ENCODE measurements at regions not wholly inside any gene's neighbourhood (a gene's known extent, or its start where the extent isn't known, plus 50 kb on each side); places are given as distances from the start of the nearest gene placed in this dataset.

DNA sequence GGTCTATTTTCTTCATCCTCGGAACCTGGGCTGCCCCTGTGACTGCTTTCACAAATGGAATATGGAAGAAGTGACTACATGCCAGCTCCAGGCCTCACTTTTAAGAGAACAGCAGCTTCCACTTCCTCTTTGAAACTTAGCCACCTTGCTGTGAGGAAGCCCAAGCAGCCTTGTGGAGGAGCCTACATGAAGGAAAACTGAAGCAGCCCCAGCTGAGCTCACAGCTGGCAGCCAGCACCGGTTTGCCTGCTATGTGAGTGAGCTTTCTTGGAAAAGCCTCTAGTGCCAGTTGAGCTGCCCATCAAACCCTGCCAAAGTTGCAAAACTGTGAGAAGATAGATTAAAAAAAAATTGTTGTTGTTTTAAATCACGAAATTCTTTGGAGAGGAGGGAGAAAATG lies 498.0 kb upstream of the PROK2 start:
- no peaks in the 10 kb centered on the region for H3K36me3 ChIP-seq
- H3K9me3 ChIP-seq: no peaks in the 10 kb centered on the region
- DNase-seq (no peak), ATAC-seq (no peak)
- no peak overlapping the region for H3K27ac ChIP-seq
- no peaks in the 10 kb centered on the region for H3K4me1 ChIP-seq
- H3K27me3 ChIP-seq: no peaks in the 10 kb centered on the region
- 85% methylated on average over 3 of the region's 3 CpGs for WGBS (ENCODE audit: insufficient coverage, low coverage, low lambda C conversion rate, missing lambda C conversion rate)
- H3K4me3 ChIP-seq: no peak overlapping the region
- intact Hi-C loops (cut with DNase I): no loop called here
- TF ChIP-seq POLR2A (IDR thresholded peaks at IDR 0.05): no peak
- TF ChIP-seq, protein P1, sequence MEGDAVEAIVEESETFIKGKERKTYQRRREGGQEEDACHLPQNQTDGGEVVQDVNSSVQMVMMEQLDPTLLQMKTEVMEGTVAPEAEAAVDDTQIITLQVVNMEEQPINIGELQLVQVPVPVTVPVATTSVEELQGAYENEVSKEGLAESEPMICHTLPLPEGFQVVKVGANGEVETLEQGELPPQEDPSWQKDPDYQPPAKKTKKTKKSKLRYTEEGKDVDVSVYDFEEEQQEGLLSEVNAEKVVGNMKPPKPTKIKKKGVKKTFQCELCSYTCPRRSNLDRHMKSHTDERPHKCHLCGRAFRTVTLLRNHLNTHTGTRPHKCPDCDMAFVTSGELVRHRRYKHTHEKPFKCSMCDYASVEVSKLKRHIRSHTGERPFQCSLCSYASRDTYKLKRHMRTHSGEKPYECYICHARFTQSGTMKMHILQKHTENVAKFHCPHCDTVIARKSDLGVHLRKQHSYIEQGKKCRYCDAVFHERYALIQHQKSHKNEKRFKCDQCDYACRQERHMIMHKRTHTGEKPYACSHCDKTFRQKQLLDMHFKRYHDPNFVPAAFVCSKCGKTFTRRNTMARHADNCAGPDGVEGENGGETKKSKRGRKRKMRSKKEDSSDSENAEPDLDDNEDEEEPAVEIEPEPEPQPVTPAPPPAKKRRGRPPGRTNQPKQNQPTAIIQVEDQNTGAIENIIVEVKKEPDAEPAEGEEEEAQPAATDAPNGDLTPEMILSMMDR (IDR thresholded peaks at IDR 0.05): no peak

DNA sequence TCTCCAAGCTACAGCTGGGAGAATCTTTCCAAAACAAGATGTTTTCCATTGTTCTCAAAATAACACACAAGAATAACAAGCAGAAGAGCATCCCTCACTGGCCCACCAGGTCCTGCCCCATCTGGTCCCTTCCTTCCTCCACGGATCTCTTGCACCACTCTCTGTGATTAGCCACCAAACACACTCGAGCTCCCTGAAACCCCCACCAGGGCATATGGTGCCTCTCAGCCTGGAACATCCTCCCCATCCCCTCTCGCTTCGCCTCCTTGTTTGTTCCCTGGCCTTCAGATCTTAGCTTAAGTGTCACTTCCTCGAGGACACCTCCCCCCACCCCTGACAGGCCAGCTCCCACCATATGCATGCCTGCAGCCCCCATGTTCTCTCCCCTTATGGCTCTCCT lies 496.6 kb upstream of the PROK2 start:
- ATAC-seq (no peak), DNase-seq (no peak)
- H3K36me3 ChIP-seq: no peaks in the 10 kb centered on the region
- H3K4me1 ChIP-seq: no peaks in the 10 kb centered on the region
- WGBS (ENCODE audit: insufficient coverage, low coverage, low lambda C conversion rate, missing lambda C conversion rate): 77% methylated on average over 4 of the region's 5 CpGs
- TF ChIP-seq, protein P1 (IDR thresholded peaks at IDR 0.05): no peak
- TF ChIP-seq POLR2A (IDR thresholded peaks at IDR 0.05): no peak
- H3K4me3 ChIP-seq: no peak overlapping the region
- H3K9me3 ChIP-seq: no peaks in the 10 kb centered on the region
- intact Hi-C loops (cut with DNase I): no loop called here
- no peaks in the 10 kb centered on the region for H3K27me3 ChIP-seq
- no peak overlapping the region for H3K27ac ChIP-seq

DNA sequence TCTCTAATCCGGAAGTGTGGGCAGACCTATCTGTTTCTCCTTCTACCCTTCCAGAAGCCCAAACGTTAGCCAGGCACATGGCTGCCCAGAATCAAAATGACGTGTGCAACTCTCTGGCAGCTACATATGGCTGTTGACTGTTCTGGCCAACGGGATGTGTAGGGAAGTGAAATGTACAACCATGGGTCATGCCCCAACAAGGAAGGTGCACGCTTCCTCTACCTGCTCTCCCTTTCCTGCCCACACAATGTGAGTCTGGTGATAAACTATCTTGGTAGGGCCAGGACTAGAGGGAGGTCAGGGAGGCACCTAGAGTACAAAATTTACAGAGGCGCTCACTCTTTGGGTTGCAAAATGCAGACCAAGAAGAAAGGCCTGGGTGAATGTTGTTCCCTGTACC lies 495.9 kb upstream of the PROK2 start:
- WGBS (ENCODE audit: insufficient coverage, low coverage, low lambda C conversion rate, missing lambda C conversion rate): 41% methylated on average over 6 of the region's 6 CpGs
- H3K9me3 ChIP-seq: no peaks in the 10 kb centered on the region
- no peak for ATAC-seq
- no peak for DNase-seq
- intact Hi-C loops (cut with DNase I): no loop called here
- no peaks in the 10 kb centered on the region for H3K27me3 ChIP-seq
- H3K4me1 ChIP-seq: no peaks in the 10 kb centered on the region
- TF ChIP-seq POLR2A (IDR thresholded peaks at IDR 0.05): no peak
- TF ChIP-seq, protein P1 (IDR thresholded peaks at IDR 0.05): no peak
- no peak overlapping the region for H3K27ac ChIP-seq
- no peaks in the 10 kb centered on the region for H3K36me3 ChIP-seq
- H3K4me3 ChIP-seq: no peak overlapping the region

DNA sequence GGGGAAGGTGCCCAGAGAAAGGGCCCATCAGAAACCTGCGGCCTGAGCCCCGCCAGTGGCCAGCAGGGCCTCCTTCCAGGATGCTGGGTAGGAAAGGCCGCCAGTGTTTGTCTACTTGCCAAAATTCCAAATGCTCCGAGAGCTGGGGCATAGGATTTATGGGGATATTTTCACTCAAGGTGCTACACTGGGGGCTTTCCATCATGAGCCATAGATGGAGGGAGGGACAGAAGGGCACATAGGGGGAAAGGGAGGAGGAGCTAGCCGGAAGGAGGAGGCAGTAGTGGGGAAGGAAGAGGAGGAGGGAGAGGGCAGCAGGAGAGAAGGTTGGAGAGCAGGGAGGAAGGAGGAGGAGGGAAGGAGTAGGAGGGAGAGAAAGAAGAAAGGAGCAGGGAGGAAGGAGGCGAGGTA lies 494.7 kb upstream of the PROK2 start:
- H3K9me3 ChIP-seq: no peaks in the 10 kb centered on the region
- no peaks in the 10 kb centered on the region for H3K27me3 ChIP-seq
- intact Hi-C loops (cut with DNase I): no loop called here
- no peak overlapping the region for H3K4me3 ChIP-seq
- TF ChIP-seq, protein P1 (IDR thresholded peaks at IDR 0.05): no peak
- no peak for TF ChIP-seq POLR2A (IDR thresholded peaks at IDR 0.05)
- peaks cover 0 to 6% (median 2%) of the 10 kb centered on the region in 4 donors for H3K4me1 ChIP-seq
- ATAC-seq (no peak), DNase-seq (no peak)
- WGBS (ENCODE audit: insufficient coverage, low coverage, low lambda C conversion rate, missing lambda C conversion rate): 74% methylated on average over 6 of the region's 6 CpGs
- no peak overlapping the region for H3K27ac ChIP-seq
- no peaks in the 10 kb centered on the region for H3K36me3 ChIP-seq

- Histone ChIP-seq H3K27ac (no peak overlapping the region), H3K9me3 (no peaks in the 10 kb centered on the region), H3K27me3 (no peaks in the 10 kb centered on the region), H3K4me3 (no peak overlapping the region), H3K36me3 (no peaks in the 10 kb centered on the region), H3K4me1 (peaks cover 0 to 10% (median 2%) of the 10 kb centered on the region in 4 donors)
- intact Hi-C loops (cut with DNase I): no loop called here
- no peak for ATAC-seq
- WGBS (ENCODE audit: insufficient coverage, low coverage, low lambda C conversion rate, missing lambda C conversion rate): 87% methylated on average over 2 of the region's 3 CpGs
- TF ChIP-seq POLR2A (IDR thresholded peaks at IDR 0.05): no peak
- TF ChIP-seq, protein P1 (IDR thresholded peaks at IDR 0.05): no peak
- DNase-seq: no peak
Observed at GRCh38 chr3:72279068-72279604, 494.2 kb upstream of the PROK2 start.

Data from right lobe of liver (tissue), 6 donors.